ENCODE measurements at regions not wholly inside any gene's neighbourhood (a gene's known extent, or its start where the extent isn't known, plus 50 kb on each side); places are given as distances from the start of the nearest gene placed in this dataset.

- TF ChIP-seq ZNF225 (CRISPR knock-in tag; IDR thresholded peaks at IDR 0.05), result no peak
- no peak for TF ChIP-seq BRCA1 (CRISPR knock-in tag; IDR thresholded peaks at IDR 0.05)
- TF ChIP-seq ZKSCAN8 (CRISPR knock-in tag; IDR thresholded peaks at IDR 0.05; ENCODE audit: borderline replicate concordance), result no peak
- TF ChIP-seq ZFAT (CRISPR knock-in tag; conservative IDR thresholded peaks at IDR 0.05), result no peak
- TF ChIP-seq ZBTB40 (IDR thresholded peaks at IDR 0.05), result no peak
- no peak for TF ChIP-seq ZBTB40 (CRISPR knock-in tag; IDR thresholded peaks at IDR 0.05)
- no peak for TF ChIP-seq GABPA (IDR thresholded peaks at IDR 0.05; ENCODE audit: low read depth, low read length)
- TF ChIP-seq GABPA (CRISPR knock-in tag; IDR thresholded peaks at IDR 0.05; ENCODE audit: low read depth), result no peak
- no peak for TF ChIP-seq ELK4 (CRISPR knock-in tag; IDR thresholded peaks at IDR 0.05; ENCODE audit: borderline replicate concordance)
- no peak for TF ChIP-seq ZNF3 (CRISPR knock-in tag; IDR thresholded peaks at IDR 0.05)
- TF ChIP-seq BCL3 (CRISPR knock-in tag; IDR thresholded peaks at IDR 0.05), result no peak
Observed at GRCh38 chr11:38795027-38795426, 2197.0 kb upstream of the RAG2 start (continued).

All from HepG2 (cell line).